Medulla oblongata (tissue), 1 donor: ENCODE measurements at regions not wholly inside any gene's neighbourhood (a gene's known extent, or its start where the extent isn't known, plus 50 kb on each side); places are given as distances from the start of the nearest gene placed in this dataset.
"Not testable (repeated sequence)": the region's sequence is repeated elsewhere in the genome, so short reads cannot be mapped to it uniquely, and the experiment has no call there.

Source experiments
- DNase-seq: peaks from one replicate; pipeline ENCODE4 v3.0.0-alpha.2; 2015; ENCODE audit errors: extremely low spot score

DNA sequence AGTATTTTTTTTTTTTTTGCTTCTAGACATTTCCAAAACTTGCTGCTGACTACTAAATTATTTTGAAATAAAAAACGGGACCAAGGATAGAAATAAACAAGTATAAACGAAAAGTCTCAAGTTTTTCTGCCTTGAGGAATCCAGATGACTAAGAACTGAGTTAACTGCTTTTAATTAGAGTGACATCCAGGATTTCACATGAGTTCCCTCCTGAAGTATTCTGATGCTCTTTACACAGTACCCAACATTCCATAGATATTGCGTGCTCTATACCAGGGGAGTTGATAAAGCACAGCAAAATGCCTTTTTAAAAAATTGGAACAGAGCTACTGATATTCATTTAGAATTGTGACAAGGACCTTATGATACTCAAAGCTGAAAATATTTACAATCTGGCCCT, 618.0 kb downstream of the CCDC85A start:
- DNase-seq = no peak

DNA sequence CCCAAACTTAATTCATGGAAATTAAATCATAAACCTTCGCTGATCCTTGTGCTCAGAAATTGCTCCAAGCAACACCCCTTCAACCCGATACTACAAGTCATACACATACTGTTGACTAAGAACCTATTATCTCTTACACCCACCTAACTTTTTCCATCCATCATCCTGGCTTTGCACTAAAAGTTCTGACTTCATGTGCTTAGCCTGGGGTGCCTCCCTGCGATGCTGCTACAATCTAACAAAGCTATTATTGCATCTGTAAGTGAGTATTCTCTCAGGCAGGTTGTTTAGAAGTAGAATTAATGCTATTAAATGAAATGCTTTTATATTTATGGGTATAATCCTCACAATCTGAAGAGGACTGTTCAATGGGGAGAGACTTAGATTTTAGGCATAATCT, 619.8 kb downstream of the CCDC85A start:
- no peak for DNase-seq

DNA sequence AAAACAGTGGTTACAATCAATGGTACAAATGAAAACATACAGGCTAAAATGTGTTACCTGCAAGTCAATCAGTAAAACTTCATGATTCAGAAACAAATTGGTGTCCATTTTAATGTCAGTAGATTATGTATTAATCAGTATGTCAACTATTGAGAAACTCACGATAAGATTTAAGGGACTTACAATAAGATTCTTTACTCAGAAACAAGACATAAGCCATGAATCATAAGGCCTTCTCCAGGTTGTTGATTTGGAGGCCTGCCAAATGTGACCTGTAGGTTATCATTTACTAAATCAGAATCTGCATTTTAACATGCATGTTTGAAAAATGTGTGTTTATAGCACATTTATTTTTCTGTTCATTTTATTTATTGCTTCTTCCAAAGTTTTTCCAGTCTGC, 623.1 kb downstream of the CCDC85A start:
- DNase-seq = no peak

DNA sequence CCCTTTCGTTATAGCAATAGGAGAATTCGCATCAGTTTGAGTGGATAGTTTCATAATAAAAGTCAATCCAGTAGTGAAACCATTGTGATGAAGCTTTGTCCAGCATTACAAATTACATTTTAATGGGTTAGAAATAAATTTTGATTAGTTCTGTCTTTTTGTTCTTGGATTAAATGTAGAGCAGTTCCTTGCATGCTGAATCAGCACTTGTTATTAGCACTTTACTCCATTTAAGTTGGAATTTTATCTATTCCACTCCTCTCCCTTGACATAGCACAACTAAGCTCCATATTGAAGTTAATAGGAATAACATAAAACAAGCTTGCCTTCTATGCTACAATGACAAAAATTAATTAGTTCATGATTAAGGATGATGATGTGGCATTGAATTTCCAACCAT, 624.1 kb downstream of the CCDC85A start:
- DNase-seq = no peak

DNA sequence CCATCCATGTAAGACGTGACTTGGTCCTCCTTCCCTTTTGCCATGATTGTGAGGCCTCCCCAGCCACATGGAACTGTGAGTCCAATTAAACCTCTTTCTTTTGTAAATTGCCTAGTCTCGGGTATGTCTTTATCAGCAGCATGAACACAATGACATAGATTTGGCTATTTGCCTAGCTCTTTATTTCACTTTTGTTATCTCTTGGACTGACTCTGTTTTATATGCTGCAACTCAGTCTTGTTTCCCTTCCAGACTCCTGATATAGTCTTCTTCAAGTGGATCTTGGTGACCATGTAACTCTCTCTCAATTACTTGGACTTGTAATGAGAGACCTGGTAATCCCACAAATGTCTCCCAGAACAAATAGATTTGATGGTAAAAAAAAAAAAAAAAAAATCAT, 627.6 kb downstream of the CCDC85A start:
- no peak for DNase-seq

DNA sequence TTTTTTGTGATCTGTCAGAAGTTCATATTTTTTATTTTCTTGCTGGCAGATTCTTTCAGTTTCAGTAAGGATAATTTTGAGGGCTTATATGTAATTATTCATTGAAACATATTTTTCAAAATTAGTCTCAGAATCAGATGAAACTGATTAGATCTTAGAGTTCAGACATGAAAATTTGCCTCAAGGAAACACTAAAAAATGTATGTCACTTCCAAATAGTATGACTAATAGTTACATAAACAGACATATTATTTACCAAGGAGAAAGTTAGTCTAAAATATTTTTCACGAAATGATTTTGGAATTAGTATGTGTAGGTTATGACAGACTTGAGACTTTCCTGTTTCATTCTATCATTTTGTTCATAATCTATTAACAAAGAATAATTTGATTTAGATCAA, 628.6 kb downstream of the CCDC85A start:
- DNase-seq = no peak

DNA sequence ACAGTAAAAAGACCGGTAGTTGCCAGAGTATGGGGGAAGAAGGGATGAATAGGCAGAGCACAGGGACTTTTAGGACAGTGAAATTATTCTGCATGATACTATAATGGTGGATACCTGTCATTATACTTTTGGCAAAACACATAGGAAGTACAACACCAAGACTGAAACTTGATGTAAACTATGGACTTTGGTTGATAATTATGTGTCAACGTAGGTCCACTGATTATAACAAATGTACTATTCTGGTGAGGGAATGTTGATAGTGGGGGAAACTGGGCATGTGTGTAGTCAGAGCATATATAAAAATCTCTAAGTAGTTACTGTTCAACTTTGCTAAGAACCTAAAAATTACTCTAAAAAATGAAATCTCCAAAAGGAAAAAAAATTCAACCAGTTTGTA, 629.7 kb downstream of the CCDC85A start:
- no peak for DNase-seq

DNA sequence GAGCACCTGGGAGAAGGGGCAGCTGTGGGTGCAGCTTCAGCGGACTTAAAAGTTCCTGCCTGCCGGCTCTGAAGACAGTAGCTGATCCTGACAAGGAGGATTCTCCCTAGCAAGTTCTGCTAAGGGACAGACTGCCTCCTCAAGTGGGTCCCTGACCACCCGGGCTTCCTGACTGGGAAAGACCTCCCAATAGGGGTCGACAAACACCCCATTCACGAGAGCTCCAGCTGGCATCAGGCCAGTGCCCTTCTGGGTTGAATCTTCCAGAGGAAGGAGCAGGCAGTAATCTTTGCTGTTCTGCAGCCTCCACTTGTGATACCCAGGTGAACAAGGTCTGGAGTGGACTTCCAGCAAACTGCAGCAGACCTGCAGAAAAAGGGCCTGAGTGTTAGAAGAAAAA, 632.9 kb downstream of the CCDC85A start:
- DNase-seq = no peak

DNA sequence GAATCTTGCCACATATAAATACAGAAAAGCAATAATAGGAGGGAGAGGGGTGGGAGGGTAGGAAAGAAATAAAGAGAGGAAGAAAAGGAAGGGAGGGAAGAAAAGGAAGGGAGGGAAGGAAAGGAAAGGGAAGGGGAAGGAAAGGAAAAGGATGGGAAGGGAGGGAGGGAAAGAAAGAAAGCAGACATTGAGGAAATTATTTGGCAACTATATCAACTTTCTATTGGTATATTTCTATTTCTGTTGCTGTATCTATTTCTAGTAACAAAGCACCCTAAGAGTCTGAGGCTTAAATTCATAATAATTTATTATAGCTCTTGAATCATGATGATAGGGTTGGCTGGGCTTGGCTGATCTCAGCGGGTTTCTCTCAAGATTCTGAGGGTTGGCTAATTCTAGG, 648.0 kb downstream of the CCDC85A start:
- DNase-seq = no peak

DNA sequence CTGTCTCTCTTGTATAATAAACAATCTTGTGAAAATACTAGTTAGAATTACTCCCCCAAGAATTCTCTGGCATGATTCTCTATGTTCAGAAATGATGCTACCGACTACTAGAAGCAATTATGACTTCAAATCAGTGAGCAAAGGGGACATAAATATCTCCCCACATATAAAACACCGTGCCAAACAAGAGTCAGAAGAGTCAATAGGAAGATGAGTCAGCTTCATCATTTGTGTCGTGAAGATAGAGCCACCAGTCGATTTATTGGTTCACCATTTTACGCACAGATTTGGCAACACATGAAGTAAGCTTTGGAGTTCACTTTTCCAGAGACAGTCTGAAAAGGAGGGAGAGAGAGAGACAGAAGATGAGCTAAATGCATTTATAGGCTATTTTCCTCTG, 650.9 kb downstream of the CCDC85A start:
- no peak for DNase-seq

DNA sequence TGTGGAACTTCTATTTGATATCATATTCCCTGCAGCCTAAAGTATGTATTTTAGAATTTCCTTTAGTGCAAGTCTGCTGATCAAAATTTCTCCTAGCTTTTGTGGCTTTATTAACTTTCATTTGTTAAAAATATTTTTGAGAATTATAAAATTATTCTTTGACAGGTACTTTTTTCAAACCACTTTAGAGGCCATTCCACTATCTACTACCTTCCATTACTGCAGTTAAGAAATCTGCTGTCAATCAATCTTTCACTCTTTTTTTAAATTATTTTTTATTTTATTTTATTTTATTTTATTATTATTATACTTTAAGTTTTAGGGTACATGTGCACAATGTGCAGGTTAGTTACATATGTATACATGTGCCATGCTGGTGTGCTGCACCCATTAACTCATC, 656.2 kb downstream of the CCDC85A start:
- not testable (repeated sequence) for DNase-seq

DNA sequence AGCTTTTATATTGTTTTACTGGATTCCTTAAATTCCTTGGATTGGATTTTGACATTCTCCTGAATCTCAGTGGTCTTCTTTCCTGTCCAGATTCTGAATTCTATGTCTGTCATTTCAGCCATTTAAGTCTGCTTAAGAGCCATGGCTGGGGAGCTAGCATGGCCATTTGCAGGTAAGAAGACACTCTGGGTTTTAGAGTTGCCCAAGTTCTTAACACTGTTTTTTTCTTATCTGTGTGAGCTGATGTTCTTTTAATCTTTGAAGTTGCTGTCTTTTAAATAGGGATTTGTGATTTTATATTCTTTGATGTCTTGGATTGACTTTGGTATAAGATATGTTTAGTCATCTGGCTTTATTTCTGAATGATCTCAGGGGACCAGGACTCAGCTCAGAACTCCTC, 677.2 kb downstream of the CCDC85A start:
- no peak for DNase-seq

DNA sequence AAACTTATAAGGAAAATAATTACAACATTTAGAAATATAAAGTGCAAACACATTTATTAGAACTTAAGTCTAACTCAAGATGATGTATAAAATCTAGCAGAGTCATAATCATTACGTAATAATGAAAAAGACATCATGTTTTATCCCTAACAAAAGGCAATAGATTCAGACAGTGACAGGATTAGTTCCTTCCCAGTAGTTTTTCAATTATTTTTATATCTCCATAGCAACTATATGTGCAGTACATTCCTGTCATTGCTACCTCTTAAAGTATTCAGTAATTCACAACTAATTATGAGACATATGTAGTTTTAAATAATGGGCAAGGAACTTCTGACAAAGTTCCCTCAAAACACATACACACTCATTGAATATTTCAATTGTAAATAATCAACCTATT, 687.9 kb downstream of the CCDC85A start:
- no peak for DNase-seq

DNA sequence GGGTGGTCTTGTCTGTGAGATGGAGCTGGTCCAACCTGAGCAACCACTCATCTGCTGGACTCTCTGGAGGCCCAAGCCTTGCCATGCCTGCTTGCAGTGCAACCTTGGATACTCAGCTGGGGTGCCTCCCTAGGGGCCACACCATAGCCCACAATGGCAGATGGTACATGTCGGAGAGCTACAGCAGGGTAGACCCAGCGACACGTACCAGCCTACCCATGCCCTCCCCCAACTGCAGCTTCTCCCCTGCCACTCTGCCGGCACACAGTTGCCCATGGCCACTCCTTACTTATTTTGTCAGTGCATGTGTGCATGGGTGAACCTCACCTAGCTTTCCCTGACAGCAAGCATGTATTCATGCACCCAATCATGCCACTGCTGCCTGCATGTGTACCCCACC, 690.9 kb downstream of the CCDC85A start:
- DNase-seq = no peak

DNA sequence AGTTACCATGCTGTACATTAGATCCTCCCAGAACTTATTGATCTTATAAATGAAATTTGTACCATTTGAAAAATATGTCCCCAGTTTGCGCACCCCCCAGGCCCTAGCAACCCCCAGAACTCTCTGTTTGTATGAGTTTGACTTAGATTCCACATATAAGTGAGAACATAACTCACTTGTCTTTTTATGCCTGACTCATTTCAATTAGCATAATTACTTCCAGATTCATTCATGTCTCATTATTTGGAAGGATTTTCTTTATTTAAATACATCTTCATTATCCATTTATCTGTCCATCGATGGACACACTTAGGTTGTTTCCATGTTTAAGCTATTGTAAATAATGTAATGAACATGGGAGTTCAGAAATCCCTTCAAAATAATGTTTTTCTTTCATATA, 705.9 kb downstream of the CCDC85A start:
- DNase-seq = no peak

DNA sequence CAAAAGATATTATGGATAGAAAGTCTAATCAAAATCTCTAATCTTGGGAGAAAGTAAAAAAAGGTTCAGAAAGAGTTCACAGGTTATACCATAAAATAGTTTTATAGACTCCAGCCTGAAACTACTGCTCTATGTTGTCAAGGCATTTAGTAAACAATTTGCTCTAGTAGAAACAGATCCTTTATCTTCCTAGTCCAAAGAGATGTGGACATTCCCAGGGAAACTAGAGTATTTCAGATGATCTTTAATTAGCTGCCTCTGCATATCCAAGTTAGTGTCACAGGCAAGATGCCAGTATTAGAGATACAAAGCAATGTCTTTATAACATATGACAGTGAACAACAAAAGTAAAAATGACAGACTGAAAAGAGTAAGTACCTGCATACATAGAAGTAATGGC, 708.6 kb downstream of the CCDC85A start:
- DNase-seq = no peak

DNA sequence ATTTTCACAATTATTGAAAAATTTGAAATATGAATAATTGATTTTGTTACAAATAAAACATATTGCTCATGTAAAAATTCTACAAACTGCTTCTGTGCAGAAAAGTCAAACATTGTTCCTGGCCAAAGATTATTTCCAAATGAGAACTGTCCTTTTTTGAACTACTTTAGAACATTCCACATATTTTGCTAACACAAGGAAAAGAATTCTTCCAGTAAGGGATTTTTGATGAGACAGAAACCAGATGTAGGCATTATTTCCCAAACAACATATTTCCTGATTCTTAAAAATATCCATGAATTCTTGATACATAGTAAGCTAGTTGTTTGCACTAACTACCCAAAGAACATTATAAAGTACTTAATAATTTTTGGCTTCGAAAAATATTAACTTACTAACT, 715.2 kb downstream of the CCDC85A start:
- DNase-seq = no peak

DNA sequence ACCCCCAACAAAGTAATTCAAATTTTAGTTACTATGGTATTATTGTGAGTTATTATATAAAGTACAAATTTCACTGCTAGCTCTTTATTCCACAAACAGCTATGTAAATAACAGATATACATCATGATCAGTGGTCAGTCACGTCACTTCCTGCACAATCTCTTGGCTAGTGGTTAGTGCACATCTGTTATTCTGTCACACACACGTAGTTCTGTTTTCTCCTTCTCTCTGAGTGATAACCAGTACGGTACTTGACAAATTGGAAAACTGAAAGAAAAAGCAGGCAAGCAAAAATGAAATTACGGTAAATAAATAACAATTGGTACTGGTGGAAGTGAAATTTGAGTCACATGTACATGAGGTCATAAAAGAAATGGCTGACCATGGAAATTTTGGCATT, 728.7 kb downstream of the CCDC85A start:
- DNase-seq = no peak

DNA sequence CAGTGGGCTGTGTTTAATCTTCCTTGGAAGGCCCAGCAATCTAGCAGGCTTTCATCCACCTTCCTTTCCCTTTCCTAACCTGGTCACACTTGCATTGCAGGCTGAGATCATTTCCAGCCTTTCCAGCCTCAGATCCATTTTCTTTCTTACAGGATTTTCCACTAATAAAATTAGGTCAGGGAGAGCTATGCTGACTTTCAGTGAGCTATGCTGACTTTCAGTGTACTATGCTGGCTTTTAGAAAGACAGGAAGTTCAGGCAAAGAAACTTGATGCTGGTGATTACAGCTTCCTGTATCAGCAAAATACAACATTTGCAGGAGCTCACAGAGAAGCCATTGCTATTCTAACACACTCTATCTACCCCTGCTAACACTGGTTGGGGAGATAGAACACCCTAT, 735.0 kb downstream of the CCDC85A start:
- DNase-seq = no peak

DNA sequence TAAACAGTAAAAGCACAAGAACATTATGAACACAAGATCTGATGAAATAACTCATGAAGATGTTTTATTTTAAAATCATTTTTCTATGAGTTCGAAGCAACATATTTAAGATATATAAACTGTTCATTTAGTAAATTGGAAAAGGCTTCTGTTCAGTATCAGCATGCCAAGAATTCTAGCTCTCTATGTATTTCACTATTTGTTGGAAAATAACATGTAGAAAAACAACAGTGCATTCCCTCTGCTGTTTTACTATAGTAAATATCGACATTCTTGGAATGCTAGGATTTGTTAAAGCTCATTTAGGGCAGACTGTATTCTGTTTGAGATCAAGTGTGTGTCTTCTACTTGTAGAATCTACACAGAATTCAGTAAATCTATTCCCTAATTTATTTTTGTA, 750.2 kb downstream of the CCDC85A start:
- no peak for DNase-seq

DNA sequence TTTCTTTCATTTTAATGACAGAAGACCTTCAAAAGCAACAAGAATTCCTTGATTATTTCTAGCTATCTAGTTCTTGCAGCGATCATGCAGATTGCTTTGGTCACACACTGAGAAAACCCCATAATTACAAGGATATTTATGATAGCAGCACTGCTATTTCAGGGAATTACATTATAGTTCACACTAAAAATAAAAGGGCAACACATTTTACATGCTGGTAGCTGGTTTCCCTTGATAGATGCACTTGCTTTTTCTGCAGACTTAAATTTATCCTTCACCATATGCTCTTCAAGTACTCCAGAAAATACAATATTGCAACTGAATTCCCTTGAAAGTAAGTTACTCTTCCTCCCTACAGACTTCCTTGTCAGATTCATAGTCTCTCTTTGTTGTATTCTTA, 751.1 kb downstream of the CCDC85A start:
- no peak for DNase-seq

DNA sequence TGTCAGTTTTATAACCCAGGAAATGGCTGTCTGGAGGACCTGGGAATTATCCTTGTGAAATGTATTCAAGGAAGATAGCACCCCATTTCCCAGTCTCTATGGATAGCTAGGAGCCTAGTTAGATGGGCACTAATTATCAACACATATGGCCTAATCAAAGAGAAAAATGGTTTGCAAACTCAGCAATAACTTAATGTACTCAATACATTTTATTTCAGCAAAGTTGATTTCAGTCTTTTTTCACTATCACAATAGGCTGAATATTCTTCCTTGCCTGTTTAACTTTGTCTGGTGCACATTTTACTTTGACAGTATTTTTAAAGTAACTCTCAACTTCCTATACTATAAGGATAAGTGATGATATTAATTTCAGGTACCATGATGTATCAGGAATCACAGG, 756.3 kb downstream of the CCDC85A start:
- no peak for DNase-seq

DNA sequence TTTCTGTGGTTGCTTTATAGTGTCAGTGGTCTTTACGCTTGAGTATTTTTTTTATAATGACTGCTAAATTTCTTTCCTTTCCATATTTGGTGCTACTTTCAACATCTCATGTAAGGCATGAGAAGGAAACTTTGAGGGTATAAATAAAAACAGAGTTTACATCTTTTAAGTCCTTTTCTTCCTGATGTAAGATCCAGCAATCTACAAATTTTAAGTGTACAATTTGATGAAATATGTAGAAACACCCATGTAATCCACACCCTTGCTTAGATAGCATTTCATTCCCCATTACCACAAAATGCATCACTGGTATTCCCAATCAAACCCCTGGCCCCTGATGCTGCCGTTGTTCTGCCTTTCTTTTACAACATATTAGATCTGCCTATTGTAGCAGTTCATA, 769.1 kb downstream of the CCDC85A start:
- DNase-seq = no peak

DNA sequence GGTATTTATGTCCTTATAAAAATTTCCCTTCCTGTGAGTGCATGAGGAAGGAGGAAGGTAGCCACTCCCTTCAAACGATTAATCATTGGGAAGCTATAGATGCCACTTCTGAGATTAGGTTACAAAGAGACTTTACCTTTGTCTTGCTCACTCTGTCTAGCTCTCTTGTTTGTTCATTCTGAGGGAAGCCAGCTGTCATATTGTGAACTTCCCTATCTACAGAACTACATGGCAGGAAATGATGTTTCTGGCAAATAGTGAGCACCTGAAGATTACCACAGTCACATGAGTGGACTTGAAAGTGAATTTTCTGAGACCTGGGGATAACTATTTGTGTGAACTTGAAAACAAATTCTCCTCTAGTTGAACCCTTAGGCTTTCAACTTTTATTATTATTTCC, 776.8 kb downstream of the CCDC85A start:
- no peak for DNase-seq

DNA sequence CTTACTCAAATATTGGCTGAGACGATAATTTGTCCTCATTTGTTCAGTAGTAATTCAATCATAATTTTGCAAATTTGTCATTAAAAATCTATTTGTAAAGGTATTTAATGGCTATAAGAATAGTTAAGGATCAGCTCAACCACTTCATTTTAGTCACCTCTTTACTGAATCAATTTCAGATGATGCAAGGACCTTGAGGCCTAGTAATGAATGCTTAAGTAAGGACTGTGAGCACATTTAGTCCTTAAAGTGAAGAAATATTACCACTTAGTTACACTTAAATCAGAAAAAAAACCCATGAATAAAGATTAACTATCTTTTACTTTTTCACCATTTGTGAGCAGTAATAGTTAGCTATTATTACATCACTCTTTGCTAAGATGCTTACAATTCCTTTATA, 778.9 kb downstream of the CCDC85A start:
- DNase-seq = no peak
